GM19455 (cell line): ENCODE measurements at regions not wholly inside any gene's neighbourhood (a gene's known extent, or its start where the extent isn't known, plus 50 kb on each side); places are given as distances from the start of the nearest gene placed in this dataset.
"Not testable (repeated sequence)": the region's sequence is repeated elsewhere in the genome, so short reads cannot be mapped to it uniquely, and the experiment has no call there.

Source experiments
- ATAC-seq: cut with Tn5 transposase; IDR thresholded peaks from one replicate; pipeline ENCODE4 v1.9.1; 2021; ENCODE audit not compliant: unreplicated experiment

DNA sequence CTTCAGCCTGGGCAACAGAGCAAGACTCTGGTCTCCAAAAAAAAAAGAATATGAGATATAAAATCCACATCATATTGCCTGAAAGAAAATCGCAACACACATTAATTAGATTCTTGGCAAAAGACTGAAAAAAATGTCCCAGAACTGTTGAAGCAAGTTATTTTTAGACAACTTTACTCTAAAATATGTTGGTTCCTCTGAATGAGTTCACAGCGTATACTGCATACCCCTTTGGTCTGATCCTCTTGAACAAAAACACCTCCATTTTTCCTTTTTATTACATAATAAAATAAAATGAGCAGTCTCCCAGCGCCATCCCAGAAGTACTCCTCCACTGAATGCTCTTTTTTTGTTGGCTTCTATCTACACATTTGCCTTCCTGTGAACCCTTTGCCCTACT, 126.0 kb upstream of the TMEM170B start:
- ATAC-seq, result no peak

- no peak for ATAC-seq
Measured at GRCh38 chr6:11410539-11411307, 126.8 kb upstream of the TMEM170B start.

- ATAC-seq, result no peak
Measured at GRCh38 chr6:11409371-11409770, 128.2 kb upstream of the TMEM170B start.

- no peak for ATAC-seq
Measured at GRCh38 chr6:11407414-11407813, 130.1 kb upstream of the TMEM170B start.

DNA sequence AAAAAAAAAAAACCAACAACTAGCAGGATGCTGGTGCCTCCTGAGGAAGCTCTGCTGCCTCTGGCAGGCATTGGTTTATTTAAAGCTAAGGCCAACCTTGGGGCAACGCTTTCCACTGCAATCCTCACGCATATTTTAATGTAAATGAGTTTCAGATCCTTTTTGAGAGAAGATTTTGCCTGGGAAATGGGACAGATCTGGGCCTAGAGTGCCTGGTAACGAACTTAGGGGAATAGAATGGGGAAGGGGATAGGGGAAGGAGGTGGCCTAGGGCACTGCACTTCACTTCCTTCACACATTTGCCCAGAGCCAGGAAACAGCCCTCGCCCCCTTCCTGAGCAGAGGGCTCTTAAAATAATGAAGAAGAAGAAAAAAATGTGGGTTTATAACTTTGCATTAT, 132.7 kb upstream of the TMEM170B start:
- no peak for ATAC-seq

DNA sequence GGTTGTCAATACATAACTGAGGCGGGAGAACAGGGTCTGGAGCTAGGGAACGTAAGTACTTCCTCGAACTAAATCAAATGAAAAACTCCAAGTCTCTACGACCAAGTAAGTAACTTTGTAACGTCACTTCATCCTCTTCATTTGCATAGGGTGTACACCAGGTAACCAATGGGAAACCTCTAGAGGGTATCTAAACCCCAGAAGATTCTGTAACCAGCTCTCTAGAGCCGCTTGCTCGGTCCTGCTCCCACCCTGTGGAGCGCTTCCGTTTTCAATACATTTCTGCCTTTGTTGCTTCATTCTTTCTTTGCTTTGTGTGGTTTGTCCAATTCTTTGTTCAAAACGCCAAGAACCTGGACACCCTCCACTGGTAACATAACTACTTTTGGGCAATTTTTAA, 133.5 kb upstream of the TMEM170B start:
- ATAC-seq, result peak; percentile 80

DNA sequence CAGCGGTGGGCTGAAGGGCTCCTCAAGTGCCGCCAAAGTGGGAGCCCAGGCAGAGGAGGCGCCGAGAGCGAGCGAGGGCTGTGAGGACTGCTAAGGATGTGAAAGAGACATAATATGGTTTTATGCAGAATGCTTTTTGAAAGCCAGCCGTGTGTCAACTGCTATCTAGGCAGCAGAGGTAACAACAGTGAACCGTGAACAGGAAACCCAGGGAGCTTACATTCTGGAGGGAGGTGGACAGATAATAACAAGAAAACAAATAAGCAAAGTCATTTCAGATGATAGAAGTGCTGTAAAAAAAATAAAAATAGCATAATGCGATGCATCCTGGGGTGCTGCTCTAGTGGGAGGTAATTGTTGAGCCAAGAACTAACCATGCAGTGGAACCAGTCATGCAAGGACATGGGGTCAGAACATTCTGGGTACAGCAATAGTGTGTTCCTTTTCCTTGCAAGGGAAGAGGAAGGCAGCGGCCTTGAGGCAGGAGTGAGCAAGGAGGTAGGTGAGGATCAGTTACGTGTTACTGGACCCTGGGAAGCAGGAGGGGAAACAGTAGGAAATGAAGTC, 134.4 kb upstream of the TMEM170B start:
- no peak for ATAC-seq

- not testable (repeated sequence) for ATAC-seq
Measured at GRCh38 chr6:11402581-11402980, 135.0 kb upstream of the TMEM170B start.

GRCh38 chr6:11401954-11402353, 135.6 kb upstream of the TMEM170B start:
- not testable (repeated sequence) for ATAC-seq

DNA sequence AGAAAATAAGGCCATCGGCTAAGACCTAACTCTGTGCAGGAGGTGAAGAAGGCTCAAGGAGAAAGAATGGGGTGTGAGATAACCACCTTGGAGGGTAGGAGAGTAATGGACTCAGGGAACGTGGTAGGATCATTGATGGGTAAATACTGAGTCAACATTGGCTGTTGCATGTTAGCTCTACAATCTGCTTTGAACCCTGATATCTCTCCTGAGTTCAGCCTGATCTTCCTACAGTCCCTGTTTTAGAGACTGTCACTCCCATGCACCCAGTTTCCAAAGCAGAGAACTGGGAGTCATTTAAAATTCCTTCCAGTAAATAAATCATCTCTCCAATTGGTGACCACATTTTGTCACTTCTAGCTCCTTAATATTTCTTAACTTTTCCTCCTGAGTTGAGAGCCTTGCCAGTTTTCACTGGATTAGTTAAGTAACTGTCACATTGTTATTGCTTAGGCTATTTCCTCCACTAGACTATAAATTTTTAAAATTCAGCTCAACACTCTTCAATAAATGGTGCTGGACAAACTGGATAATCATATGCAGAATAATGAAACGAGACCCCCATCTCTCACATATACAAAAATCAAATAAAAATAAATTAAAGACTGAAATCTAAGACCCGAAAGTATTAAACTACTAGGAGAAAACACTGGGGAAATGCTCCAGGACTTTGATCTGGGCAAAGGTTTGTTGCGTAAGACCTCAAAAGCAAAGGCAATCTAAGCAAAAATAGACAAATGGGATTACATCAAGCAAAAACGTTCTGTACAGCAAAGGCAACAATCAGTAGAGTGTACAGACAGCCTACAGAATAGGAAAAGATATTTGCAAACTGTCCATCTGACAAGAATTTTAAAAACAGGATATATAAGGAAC, 138.9 kb upstream of the TMEM170B start:
- ATAC-seq, result no peak

DNA sequence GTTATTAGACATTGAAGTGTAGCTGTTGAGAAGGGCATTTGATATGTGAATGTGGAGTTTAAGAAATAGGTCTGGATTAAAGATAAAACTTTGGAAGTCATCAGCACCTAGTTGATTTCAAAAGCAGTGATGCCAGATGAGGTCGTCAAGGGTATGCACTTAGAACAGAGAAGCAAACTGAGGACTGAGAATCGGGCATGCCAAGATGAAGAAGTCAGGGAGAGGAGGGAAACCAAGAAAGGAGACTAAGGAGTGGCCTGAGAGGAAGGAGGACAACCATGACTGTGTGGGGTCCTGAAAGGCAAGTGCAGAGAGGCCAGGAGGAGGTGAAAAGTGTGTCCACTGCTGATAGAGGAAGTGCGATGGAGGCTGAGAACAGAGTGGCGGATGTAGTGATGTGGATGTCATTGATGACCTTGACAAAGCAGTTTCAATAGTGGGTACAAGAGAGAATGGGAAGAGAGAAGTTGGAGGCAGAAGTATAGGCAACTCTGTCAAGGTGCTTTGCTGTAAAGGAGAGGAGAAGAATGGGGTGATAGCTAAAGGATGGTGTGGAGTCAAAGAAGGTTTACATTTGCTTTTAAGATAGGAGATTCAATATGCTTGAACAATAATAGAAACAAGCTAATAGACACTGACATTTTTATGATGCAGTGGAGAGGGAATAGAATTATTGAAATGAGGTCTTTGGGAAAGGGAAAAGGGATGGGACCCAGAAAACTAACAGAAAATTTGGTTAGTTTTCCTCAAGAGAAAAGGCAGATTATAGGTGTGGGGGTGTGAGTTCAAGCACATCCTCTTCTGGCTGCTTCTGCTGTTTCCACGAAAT, 139.7 kb upstream of the TMEM170B start:
- no peak for ATAC-seq

DNA sequence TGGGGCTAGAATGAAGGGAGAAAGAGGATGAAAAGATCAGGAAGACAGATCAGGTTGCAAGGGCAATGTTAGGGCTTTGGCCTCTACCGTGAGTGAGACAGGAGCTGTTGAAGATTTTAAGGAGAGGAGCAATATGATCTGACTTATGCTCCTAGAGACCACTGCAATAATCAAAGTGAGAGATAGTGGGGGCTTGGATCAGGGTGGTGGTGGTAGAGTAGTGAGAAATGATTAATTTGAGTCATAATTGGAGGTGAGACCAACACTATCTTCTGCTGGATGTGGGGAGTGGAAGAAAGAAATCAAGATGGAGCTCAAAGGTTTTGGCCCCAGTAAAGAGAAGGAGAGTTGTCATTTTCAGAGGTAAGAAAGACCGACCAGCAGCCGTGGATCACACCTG, 140.7 kb upstream of the TMEM170B start:
- no peak for ATAC-seq

- no peak for ATAC-seq
Measured at GRCh38 chr6:11393713-11394627, 143.6 kb upstream of the TMEM170B start.

DNA sequence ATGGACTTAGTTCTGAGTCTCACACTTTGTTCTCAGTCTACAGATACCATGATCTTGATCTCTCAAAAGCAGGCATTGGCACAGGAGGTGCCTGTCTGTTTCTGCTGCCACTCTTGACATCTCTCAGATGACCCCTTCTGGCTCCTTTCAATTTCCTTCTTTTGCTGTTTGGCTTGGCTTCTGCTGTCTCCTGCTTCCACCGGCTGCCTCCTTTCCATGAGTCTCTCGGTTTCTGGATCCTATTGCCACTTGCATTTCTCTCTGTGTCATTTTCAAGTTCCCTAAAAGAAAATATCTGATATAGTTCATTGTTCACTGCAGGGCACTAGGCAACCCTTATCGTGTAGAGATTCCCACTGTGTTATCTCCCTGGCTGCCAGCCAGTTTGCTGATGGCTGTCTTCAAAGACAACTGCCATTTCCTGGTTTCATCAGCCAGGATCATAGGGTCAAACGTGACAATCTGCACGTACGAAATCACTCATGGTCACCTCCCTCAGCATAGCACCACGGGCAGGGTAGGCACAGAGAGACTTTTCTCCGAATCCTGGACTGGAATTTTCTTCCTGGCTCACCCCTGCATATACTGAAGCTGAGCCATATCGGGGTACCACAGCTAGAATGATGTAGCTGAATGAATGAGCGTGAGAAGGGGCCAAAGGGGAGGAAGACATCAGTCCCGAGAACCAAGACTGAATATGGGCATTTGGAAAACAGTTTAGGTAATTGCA, 144.6 kb upstream of the TMEM170B start:
- no peak for ATAC-seq

DNA sequence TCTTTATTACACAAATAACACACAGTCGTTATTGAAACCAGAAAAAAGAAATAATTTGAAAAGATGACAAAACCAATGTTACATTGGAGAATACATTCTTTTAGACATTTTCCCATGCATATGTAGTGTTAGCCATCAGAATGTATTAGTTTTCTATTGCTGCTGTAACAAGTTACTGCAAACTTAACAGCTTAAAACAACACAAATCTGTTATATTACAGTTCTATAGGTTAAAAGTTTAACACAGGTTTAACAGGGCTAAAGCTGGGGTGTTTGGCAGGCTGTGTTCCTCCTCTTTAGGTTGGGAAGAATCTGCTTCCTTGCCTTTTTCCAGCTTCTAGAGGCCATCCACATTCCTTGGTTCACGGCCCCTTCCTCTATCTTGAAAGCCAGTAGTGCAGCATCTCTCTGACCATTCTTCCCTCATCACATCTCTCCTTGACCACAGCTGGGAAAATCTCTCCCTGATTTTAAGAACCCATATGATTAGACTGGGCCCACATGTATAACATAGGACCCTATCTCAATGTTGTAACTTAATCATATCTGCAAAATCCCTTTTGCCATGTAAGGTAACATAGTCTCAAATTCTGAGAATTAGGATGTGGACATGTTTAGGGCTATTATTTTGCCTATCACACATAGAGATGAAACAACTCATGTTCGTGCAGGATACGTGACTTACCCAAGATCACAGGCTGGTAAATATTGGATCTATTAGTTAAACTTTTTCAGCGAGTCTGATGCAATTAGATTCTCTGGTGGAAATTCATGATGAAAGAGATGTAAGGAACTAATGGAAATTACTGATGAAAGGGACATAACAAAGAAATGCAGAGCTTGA, 145.4 kb upstream of the TMEM170B start:
- no peak for ATAC-seq

DNA sequence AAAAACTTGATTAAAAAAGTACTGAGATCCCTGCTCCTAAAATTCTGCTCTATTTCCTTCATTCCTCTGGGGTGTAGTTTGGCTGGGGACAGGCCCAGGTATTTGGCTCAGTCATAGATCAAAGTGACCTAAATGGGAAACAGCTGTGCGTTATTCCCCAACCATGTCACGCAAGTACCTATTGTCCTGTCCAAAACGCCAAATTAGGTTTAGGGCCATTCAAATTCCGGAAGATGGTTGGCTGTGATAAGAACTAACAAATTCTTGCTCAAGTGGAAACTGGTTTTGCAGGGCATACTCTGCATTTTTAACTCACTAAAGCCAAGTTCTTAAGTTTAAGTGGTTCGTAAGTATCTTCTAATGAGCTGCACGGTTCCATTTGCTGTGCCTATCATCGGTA, 147.6 kb upstream of the TMEM170B start:
- no peak for ATAC-seq

GRCh38 chr6:11388983-11389944, 148.3 kb upstream of the TMEM170B start:
- ATAC-seq, result no peak
